Spleen (tissue), 7 donors: ENCODE measurements at regions not wholly inside any gene's neighbourhood (a gene's known extent, or its start where the extent isn't known, plus 50 kb on each side); places are given as distances from the start of the nearest gene placed in this dataset.

Source experiments
- POLR2A ChIP-seq, 3 donors: fragments of 450-650 bp; IDR thresholded peaks; one replicate each; pipeline ENCODE4 v1.5.1; 2017; ENCODE audit warnings: antibody characterized with exemption in 3 of 3, mild to moderate bottlenecking in 1 of 3
- POLR2AphosphoS5 ChIP-seq, 3 donors: sonication (generic); formaldehyde crosslinking; IDR thresholded peaks; one replicate each; pipeline ENCODE4 v1.5.1; 2017; ENCODE audit warnings: antibody characterized with exemption in 3 of 3
- TF ChIP-seq, protein P1 (sequence below), 11 experiments: fragments of 200-600 bp in 7 of 11; fragments of 450-650 bp in 4 of 11; sonication (generic) in 4 of 11; IDR thresholded peaks in 8 of 11; conservative IDR thresholded peaks in 3 of 11; 1 replicate in 7 of 11; 2 replicates in 4 of 11; pipeline versions ENCODE4 v1.4.0 to v1.8.0; 2016 to 2021; ENCODE audit warnings: antibody characterized with exemption in 11 of 11, inconsistent platforms in 4 of 11, mild to moderate bottlenecking in 1 of 11
- donor health status: DM: no; HTN: no; CAD: no; lungs with moderate emphysema.
- donor health status: DM: no; HTN: no; CAD: no.
- donor health status: DM: no; HTN: no; CAD: no.

DNA sequence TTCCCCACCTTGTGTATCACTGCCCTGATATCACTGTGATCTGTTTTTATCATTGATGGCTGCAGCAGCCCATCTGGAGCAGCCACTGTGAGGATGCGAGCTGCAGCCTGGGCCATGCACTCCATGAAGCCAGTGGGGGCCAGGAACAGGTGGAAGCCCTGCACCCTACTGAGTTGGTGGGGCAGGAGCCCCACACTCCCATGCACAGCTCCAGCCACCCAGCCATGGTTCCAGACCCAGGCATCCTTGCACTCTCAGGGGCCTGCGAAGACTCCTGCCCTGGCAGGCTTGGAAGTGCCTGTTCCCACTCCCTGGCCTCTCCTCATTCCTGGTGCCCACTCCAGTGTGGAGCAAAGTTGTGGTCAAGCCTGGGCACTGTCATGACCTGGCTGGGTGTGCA, 424.0 kb upstream of the FZD8 start:
- TF ChIP-seq, protein P1, sequence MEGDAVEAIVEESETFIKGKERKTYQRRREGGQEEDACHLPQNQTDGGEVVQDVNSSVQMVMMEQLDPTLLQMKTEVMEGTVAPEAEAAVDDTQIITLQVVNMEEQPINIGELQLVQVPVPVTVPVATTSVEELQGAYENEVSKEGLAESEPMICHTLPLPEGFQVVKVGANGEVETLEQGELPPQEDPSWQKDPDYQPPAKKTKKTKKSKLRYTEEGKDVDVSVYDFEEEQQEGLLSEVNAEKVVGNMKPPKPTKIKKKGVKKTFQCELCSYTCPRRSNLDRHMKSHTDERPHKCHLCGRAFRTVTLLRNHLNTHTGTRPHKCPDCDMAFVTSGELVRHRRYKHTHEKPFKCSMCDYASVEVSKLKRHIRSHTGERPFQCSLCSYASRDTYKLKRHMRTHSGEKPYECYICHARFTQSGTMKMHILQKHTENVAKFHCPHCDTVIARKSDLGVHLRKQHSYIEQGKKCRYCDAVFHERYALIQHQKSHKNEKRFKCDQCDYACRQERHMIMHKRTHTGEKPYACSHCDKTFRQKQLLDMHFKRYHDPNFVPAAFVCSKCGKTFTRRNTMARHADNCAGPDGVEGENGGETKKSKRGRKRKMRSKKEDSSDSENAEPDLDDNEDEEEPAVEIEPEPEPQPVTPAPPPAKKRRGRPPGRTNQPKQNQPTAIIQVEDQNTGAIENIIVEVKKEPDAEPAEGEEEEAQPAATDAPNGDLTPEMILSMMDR (IDR thresholded peaks at IDR 0.05 in 8 of 11, conservative IDR thresholded peaks at IDR 0.05 in 3 of 11), result no peak
- no peak for TF ChIP-seq POLR2A (IDR thresholded peaks at IDR 0.05)
- TF ChIP-seq POLR2AphosphoS5 (IDR thresholded peaks at IDR 0.05), result no peak
